HG02571 (cell line): ENCODE measurements at regions not wholly inside any gene's neighbourhood (a gene's known extent, or its start where the extent isn't known, plus 50 kb on each side); places are given as distances from the start of the nearest gene placed in this dataset.

Source experiments
- ATAC-seq: cut with Tn5 transposase; IDR thresholded peaks from one replicate; pipeline ENCODE4 v1.9.1; 2021; ENCODE audit warnings: mild to moderate bottlenecking, moderate library complexity; ENCODE audit not compliant: unreplicated experiment

DNA sequence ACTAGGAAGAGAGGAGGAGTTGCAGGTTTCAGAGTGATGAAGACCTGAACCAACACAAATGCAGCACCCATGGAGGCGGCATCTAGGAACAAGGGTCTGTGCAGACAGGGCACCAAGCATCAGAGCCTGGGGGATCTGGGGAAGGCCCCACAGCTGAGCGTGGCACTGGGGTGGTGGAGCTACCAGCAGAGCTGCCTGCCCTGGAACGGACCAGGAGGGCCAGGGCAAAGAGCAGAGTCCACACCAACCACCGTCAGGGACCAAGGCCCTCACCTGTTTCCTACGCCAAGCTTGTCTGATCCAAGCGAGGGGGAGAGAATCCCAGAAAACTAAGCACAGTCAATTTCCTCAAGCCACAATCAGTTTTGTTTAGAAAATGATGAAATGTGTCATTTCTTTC lies 79.0 kb upstream of the SYT6 start:
- no peak for ATAC-seq

DNA sequence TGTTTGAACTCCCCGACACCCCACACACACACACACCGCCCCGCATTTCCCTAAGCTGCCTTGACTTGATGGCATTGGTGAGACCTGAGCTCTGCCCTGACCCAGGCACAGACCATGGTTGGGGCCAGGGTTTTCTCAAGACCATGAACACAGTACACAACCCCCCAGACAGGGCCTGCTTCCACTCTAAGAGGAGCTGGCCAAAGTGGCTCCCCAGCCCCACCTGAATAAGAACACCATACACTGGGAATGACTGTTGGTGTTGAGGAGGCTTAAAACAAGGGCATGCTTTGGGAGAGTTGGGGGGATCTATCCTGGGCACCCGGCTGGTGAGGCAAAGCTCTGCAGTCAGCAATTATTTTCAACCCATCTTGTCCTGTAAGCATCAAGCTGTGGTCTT lies 77.6 kb upstream of the SYT6 start:
- no peak for ATAC-seq

DNA sequence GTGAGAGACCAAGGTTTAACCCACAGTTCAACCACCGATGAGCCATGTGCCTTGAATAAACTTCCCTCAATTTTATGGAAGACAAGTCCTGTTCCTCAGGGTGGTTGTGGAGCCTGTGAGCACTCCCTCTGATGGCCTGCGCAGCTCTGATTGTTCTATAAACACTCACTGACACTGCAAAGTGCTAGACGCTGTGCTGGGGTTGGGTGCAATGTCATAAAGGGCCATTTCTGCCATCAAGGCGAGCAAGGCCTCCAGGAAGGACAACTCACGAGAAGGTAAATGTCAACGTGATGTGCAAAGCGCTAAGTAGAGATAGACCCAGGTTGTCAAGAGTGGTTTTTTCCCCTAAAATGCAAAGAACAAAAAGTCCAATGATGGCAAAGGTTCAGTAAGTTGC lies 75.7 kb upstream of the SYT6 start:
- no peak for ATAC-seq

DNA sequence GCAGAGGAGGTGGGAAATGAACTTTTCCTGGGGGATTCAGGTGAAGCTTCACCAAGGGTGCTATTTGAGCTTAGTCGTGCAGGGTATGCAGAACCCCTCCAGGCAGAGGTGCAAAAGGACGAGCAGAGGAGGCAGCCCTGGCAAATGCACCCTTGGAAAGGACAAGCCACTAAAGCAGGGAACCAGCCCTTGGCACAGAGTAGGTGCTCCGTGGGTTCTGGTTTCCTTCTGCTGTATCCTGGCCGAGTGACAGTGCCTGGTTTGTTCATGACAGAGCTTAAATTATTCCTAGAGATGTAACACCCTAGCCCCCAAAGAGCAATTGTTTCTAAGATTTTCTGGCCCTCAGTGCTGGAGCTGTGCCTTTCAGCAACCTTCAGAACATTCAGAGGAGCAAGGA lies 73.4 kb upstream of the SYT6 start:
- ATAC-seq, result no peak

GRCh38 chr1:114224196-114224907 lies 70.7 kb upstream of the SYT6 start:
- ATAC-seq, result no peak

DNA sequence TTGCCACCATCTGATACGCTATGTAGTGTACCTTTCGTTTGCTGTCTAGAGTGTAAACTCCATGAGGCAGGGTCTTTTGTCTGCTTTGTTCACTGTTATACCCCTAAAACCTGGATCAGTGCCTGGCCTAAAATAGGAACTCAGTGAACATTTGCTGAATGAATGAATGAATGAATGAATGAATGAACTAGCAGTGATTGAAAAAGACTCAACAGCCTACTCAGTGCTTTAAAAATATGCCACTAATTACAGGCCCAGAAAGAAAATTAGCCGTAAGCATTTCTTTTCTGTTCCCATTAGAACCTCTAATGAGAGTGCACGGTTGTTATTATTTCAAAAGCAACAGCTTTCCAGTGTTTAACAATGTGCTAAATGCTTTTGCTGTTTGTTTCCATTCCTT lies 69.3 kb upstream of the SYT6 start:
- ATAC-seq, result no peak

GRCh38 chr1:114219172-114219868 lies 65.7 kb upstream of the SYT6 start:
- no peak for ATAC-seq

DNA sequence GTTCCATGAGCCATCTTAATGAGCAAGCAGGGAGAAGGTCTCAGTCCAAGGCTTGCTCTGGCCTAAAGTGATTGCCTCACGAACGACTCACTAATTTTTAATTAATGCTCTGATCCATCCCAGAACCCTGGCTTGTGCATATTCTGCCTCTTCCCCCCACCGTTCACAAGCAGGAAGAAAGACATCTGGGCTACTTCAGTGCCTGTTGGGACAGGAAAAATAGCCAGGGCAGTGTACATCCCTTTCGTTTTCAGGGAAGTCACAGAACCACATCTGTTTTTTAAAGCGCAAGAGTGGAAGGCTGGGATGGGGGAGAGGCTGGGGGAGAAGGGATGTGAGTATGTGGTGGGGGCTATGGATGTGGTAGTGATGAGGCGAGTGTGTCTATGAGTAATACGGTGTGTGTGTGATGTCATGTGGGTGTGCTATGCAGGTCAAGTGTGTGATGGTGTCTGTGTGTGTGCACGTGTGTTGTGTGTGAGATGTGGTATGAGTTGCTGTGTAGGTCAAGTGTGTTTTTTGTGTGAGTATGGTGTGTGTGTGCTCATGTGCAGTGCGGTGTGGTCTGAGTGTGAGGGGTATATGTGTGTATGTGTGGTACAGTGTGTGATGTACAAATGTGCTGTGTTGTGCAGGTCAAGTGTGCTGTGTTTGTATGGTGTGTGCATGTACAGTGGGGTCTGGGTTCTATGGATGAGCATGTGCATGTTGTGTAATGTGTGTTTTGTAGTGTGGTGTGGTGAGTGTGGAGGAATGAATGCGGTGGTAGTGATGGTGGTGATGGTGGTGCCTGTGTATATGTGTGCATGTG lies 64.9 kb upstream of the SYT6 start:
- no peak for ATAC-seq

DNA sequence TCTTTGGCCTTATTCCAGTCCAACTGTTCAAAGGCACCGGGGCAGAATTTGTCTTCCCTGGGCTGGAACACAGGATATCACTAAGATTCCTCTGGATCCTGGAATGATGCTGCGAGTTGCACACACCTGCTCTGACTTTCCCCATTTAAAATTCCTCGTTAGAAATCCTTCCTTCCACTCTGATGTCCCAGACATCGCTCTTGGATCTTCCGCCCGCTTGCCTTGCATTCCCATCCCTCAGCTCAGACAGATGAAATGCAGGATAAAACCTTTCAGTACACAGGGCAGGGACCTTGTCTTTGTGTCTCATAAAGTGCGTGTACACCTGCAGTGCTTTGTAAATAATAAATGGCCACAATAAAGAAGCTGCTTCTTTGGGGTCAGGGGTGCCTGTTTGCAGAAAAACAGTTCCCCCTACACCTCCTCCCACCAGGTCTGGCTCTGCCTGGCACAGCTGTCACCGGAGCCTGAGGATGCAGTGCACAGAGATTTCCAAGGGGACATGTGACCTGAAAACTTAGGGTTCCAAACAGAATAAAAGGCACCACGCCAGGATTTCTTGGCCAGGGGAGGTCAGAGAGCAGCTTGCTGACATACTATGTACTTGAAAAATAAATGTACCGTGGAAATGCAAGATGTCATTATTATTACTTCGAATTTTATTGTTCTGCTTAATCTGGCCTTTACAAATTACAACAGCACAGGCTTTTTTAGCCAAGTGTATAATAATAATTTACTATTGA lies 62.9 kb upstream of the SYT6 start:
- ATAC-seq, result no peak

GRCh38 chr1:114215436-114215835 lies 61.8 kb upstream of the SYT6 start:
- no peak for ATAC-seq

GRCh38 chr1:114214016-114214415 lies 60.3 kb upstream of the SYT6 start:
- ATAC-seq, result no peak

- no peak for ATAC-seq
These were observed 56.3 kb upstream of the SYT6 start for GRCh38 chr1:114209971-114210370.

DNA sequence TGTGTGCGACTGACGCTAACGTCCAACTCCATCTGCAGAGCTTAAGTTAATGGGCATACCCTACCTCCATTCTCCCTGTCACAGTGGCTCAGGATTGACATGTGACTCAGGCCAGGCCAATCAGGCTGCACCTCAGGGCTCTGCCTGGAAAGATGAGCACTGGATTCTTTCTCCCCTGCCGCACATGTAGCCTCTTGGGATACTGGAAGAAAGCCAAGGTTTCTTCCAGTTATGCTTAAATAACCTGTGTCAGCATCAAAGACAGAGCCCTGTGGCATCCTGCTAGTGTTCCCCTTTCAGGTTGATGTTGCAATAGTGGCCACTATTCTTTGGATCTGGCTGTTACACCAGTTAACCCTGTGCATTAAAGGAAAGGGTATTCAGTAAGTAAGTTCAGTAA lies 55.0 kb upstream of the SYT6 start:
- no peak for ATAC-seq

DNA sequence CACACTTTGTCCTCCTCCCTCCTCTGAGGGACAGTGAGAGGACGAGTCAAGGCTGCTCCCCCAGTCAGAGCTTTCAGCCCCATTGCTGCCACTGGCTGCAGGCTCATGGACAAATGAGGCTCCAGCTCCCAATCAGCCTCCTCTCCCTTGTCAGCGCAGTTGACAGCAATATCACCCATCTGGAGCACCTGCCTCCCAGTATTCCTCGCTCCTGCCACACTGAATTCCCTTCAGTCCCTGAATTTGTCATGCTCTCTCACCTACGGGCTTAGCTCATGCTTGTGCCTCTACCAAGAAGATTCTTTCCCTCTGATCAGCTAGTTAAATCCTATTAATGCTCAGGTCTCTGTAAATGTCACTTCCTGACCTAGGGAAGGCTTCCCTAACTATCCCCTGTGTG lies 54.4 kb upstream of the SYT6 start:
- ATAC-seq, result no peak

DNA sequence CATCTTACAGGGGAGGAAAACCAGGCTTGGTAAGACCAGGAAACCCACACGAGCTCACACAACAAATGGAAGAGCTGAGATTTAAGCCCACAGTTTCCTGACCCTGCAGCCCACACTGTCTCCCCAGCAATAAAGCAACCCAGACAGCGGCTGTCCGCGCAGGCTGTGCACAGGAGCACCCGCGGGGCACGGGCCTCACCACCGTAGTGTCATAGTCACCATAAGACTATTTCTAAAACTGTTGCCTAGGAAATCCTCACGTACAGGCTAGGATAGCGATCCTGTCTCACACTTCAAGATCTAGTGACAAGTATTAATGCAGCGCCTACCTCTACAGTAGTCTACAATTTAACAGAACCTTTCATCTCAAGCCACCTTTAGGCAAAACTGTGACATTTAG lies 54.0 kb upstream of the SYT6 start:
- no peak for ATAC-seq

GRCh38 chr1:114206392-114206791 lies 52.7 kb upstream of the SYT6 start:
- ATAC-seq, result no peak

- ATAC-seq, result no peak
These were observed 50.0 kb upstream of the SYT6 start for GRCh38 chr1:114203595-114204128.
